PC-3 (cell line): ENCODE measurements at regions not wholly inside any gene's neighbourhood (a gene's known extent, or its start where the extent isn't known, plus 50 kb on each side); places are given as distances from the start of the nearest gene placed in this dataset.

Experiments used
- ATAC-seq: fragments of 200-7000 bp; cut with Tn5 transposase; 2 replicates; pipeline ENCODE4 v1.9.1; 2020; ENCODE audit warnings: mild to moderate bottlenecking, moderate library complexity
- BruUV-seq: library from RNA; stranded (reverse); fragments of 400-500 nt; replicated peaks from 2 replicates; lab custom pipeline; 2021; lab: Mats Ljungman, UMichigan
- CTCF ChIA-PET: fragments of 300-600 bp; sonication (Branson Sonifier 250); formaldehyde crosslinking; loops from one replicate; lab custom pipeline; 2022; ENCODE audit warnings: antibody characterized with exemption; lab: Charles Lee
- POLR2A ChIA-PET: fragments of 300-600 bp; sonication (Branson Sonifier 250); formaldehyde crosslinking; loops from one replicate; lab custom pipeline; 2022; ENCODE audit warnings: antibody characterized with exemption; ENCODE audit not compliant: unreplicated experiment; lab: Charles Lee
- DNase-seq: peaks from one replicate; pipeline ENCODE4 v3.0.0-alpha.2; 2015
- H2AFZ ChIP-seq: fragments of 300-600 bp; sonication (generic); 2 replicates; pipeline ENCODE4 v1.6.0; 2016; ENCODE audit warnings: antibody characterized with exemption, low read length
- H3F3A ChIP-seq: fragments of 300-600 bp; sonication (generic); one replicate; pipeline ENCODE4 v1.6.0; 2017; ENCODE audit warnings: antibody characterized with exemption, low read length, control low read depth, mild to moderate bottlenecking; ENCODE audit not compliant: unreplicated experiment
- H3K27ac ChIP-seq: fragments of 300-600 bp; sonication (generic); 2 replicates; pipeline ENCODE4 v1.5.1; 2016; ENCODE audit warnings: mild to moderate bottlenecking, low read length
- H3K27me3 ChIP-seq: fragments of 300-600 bp; sonication (generic); 2 replicates; pipeline ENCODE4 v1.6.1; 2016; ENCODE audit warnings: low read length, mixed read lengths
- H3K36me3 ChIP-seq: fragments of 300-600 bp; sonication (generic); 2 replicates; pipeline ENCODE4 v1.6.1; 2016; ENCODE audit warnings: low read depth, mixed run types, low read length, mixed read lengths
- H3K4me1 ChIP-seq: fragments of 300-600 bp; sonication (generic); 2 replicates; pipeline ENCODE4 v1.5.1; 2016; ENCODE audit warnings: low read length; ENCODE audit not compliant: insufficient read depth
- H3K4me2 ChIP-seq: fragments of 300-600 bp; sonication (generic); 2 replicates; pipeline ENCODE4 v1.6.0; 2016; ENCODE audit warnings: low read length
- H3K4me3 ChIP-seq: fragments of 300-600 bp; sonication (generic); 2 replicates; pipeline ENCODE4 v1.5.1; 2016; ENCODE audit warnings: mild to moderate bottlenecking, low read length, mixed read lengths
- H3K79me2 ChIP-seq: fragments of 300-600 bp; sonication (generic); 2 replicates; pipeline ENCODE4 v1.6.1; 2017; ENCODE audit warnings: low read length, mixed read lengths
- H3K9ac ChIP-seq: fragments of 300-600 bp; sonication (generic); 2 replicates; pipeline ENCODE4 v1.6.0; 2016; ENCODE audit warnings: mild to moderate bottlenecking, low read length
- H3K9me2 ChIP-seq: fragments of 300-600 bp; sonication (generic); replicated peaks from 2 replicates; pipeline ENCODE4 v1.6.1; 2016; ENCODE audit warnings: mixed run types, low read length, mixed read lengths
- H3K9me3 ChIP-seq: fragments of 300-600 bp; sonication (generic); 2 replicates; pipeline ENCODE4 v1.6.1; 2016; ENCODE audit warnings: low read length, mixed read lengths
- H4K20me1 ChIP-seq: fragments of 300-600 bp; sonication (generic); 2 replicates; pipeline ENCODE4 v1.6.1; 2016; ENCODE audit warnings: low read length, mixed read lengths
- CTCF ChIP-seq: fragments of 300-600 bp; sonication (generic); conservative IDR thresholded peaks from 2 replicates; pipeline ENCODE4 v1.5.1; 2017; ENCODE audit warnings: antibody characterized with exemption, low read depth, mild to moderate bottlenecking, low read length
- EZH2 ChIP-seq: fragments of 300-600 bp; sonication (generic); IDR thresholded peaks from one replicate; pipeline ENCODE4 v1.6.1; 2017; ENCODE audit warnings: antibody characterized with exemption, mild to moderate bottlenecking, low read length; ENCODE audit not compliant: unreplicated experiment
- EZH2phosphoT487 ChIP-seq: fragments of 300-600 bp; sonication (generic); IDR thresholded peaks from 2 replicates; pipeline ENCODE4 v1.6.1; 2018; ENCODE audit warnings: mild to moderate bottlenecking, antibody characterized with exemption, low read length, borderline replicate concordance
- intact Hi-C: fragments of 100-400 bp; cut with micrococcal nuclease; formaldehyde crosslinking; loops from 2 replicates; pipeline ENCODE4 v1.9.0; 2023

- BruUV-seq = no TSS peak
- intact Hi-C loops = loop anchor here (1.0 to 5.0 kb wide), 3 partner anchors 9 to 256 kb away; no protein-coding TSS in a partner anchor
- H3K9ac ChIP-seq = no peak overlapping the region
- H3K27ac ChIP-seq = peak overlapping the region; percentile 68
- no peaks in the 10 kb centered on the region for H3K9me2 ChIP-seq
- H3K36me3 ChIP-seq = no peaks in the 10 kb centered on the region; the same call in 1 of the 2 replicates
- ATAC-seq (peak; percentile 86), DNase-seq (peak; percentile 83)
- H4K20me1 ChIP-seq = no peaks in the 10 kb centered on the region
- no peak for TF ChIP-seq CTCF
- TF ChIP-seq EZH2 = no peak
- TF ChIP-seq EZH2phosphoT487 = no peak
- no peaks in the 10 kb centered on the region for H3F3A ChIP-seq
- no peak overlapping the region for H3K4me3 ChIP-seq
- H3K9me3 ChIP-seq = no peaks in the 10 kb centered on the region; the same call in 1 of the 2 replicates
- H3K4me1 ChIP-seq = peaks cover 39% of the 10 kb centered on the region
- no peak overlapping the region for H2AFZ ChIP-seq
- H3K79me2 ChIP-seq = no peaks in the 10 kb centered on the region
- H3K27me3 ChIP-seq = no peaks in the 10 kb centered on the region
- ChIA-PET CTCF (no interaction called here), POLR2A (interaction anchor here (0.6 kb wide), 2 partner anchors 30 to 393 kb away, joined by 3 to 6 read pairs; no protein-coding TSS in a partner anchor)
- H3K4me2 ChIP-seq = peak overlapping the region; percentile 56
Measured at GRCh38 chr13:65913173-65913572, 1317.0 kb downstream of the PCDH9 start.

- Histone ChIP-seq H3K4me2 (peak overlapping the region; percentile 23; the same call in 1 of the 2 replicates), H3K79me2 (no peaks in the 10 kb centered on the region), H3K36me3 (no peaks in the 10 kb centered on the region; the same call in 1 of the 2 replicates), H3K4me1 (peaks cover 39% of the 10 kb centered on the region), H3K9me2 (no peaks in the 10 kb centered on the region), H4K20me1 (no peaks in the 10 kb centered on the region), H3K9me3 (no peaks in the 10 kb centered on the region; the same call in 1 of the 2 replicates), H3K27ac (peak overlapping the region; percentile 50), H3K9ac (no peak overlapping the region), H3K27me3 (no peaks in the 10 kb centered on the region), H3K4me3 (no peak overlapping the region), H3F3A (no peaks in the 10 kb centered on the region), H2AFZ (no peak overlapping the region)
- intact Hi-C loops = loop anchor here (5.0 kb wide), 1 partner anchor 255 kb away; no protein-coding TSS in a partner anchor
- POLR2A ChIA-PET = interaction anchor here (0.6 kb wide), 1 partner anchor 394 kb away, joined by 3 read pairs; no protein-coding TSS in a partner anchor
- DNase-seq = no peak
- TF ChIP-seq CTCF (no peak), EZH2 (no peak), EZH2phosphoT487 (no peak)
- no peak for ATAC-seq
- TSS peak; percentile 73 for BruUV-seq
- CTCF ChIA-PET = no interaction called here
Measured at GRCh38 chr13:65912516-65912915, 1317.6 kb downstream of the PCDH9 start.

- Histone ChIP-seq H4K20me1 (no peaks in the 10 kb centered on the region), H3K9me3 (no peaks in the 10 kb centered on the region; the same call in 1 of the 2 replicates), H3K36me3 (no peaks in the 10 kb centered on the region; the same call in 1 of the 2 replicates), H3K4me1 (peaks cover 39% of the 10 kb centered on the region), H3F3A (no peaks in the 10 kb centered on the region), H3K9ac (no peak overlapping the region), H2AFZ (no peak overlapping the region), H3K4me3 (no peak overlapping the region), H3K27ac (no peak overlapping the region), H3K4me2 (no peak overlapping the region), H3K9me2 (no peaks in the 10 kb centered on the region), H3K27me3 (no peaks in the 10 kb centered on the region), H3K79me2 (no peaks in the 10 kb centered on the region)
- ATAC-seq (no peak), DNase-seq (no peak)
- no TSS peak for BruUV-seq
- no peak for TF ChIP-seq EZH2phosphoT487
- TF ChIP-seq CTCF = no peak
- TF ChIP-seq EZH2 = no peak
- POLR2A ChIA-PET = no interaction called here
- intact Hi-C loops = loop anchor here (5.0 kb wide), 1 partner anchor 254 kb away; no protein-coding TSS in a partner anchor
- CTCF ChIA-PET = no interaction called here
Measured at GRCh38 chr13:65911546-65912193, 1318.5 kb downstream of the PCDH9 start.
